ENCODE measurements at regions not wholly inside any gene's neighbourhood (a gene's known extent, or its start where the extent isn't known, plus 50 kb on each side); places are given as distances from the start of the nearest gene placed in this dataset.
"Not testable (repeated sequence)": the region's sequence is repeated elsewhere in the genome, so short reads cannot be mapped to it uniquely, and the experiment has no call there.

DNA sequence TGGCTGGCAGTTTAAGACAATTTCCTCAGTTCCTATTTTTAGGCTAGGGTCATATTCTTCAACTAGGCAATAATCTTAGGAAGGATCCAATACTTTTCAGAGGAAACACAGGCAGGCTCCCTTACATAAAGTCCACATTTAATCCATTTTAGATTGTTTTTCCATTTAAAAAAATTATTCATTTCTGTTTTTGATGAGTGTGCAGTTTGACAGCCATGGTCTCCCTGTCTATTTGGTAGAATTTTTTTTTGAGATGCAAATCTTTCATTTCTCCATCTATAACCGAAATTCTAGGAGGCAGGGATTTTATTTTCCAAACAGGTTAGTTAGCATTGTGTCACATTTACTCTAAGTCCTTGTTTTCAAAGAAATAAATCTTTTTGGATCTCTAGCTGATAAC lies 326.8 kb downstream of the PPP4R3C start:
- DNase-seq: no peak

DNA sequence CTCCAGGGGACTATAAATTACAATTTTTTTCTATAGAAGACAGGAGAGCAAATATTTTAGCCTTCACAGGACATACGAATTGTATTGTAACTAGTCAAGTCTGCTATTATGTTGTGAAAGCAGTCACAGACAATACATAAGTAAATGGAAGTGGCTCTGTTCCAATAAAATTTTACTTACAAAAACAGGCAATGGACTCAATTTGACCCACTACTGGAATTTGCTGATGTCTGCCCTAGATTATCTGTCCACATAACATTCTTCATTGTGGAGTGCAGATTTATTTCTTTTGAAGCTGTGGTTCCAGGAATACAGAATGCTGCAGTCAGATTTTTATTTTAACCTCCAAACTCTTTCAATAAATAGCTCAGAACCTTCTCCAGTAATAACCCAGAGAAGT lies 330.3 kb downstream of the PPP4R3C start:
- no peak for DNase-seq

DNA sequence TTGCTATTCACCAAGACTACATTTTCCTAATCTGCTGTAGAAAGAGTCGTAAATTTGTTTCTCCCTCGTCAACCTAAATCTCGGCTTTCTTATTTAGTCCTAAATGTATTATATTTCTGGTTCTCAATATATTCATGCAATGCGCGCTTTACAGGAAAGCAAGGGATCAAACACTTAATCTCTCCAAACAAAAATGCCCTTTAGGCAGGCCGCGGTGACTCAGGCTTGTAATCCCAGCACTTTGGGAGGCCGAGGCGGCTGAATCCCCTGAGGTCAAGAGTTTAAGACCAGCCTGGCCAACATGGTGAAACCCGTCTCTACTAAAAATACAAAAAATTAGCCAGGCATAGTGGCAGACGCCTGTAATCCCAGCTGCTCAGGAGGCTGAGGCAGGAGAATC lies 376.0 kb downstream of the PPP4R3C start:
- DNase-seq: not testable (repeated sequence)

DNA sequence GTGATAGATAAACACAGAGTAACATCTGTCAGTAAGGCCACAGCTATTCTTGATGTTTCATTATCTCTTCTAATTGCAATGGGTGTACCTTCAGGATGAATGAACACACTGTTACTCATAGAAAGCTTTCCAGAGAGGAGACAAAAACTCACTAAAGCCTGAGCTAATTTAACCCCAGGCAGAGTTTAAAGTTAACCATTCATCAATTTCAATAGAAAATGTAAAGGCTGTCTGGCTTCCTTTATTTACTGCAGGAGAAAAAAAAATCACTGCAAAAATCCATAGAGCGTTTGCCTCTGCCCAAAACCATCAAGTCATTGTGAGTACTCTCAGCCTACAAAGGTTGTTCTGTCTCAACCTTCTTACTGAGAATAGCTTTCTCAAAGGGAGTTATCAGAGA lies 376.9 kb downstream of the PPP4R3C start:
- DNase-seq: no peak

DNA sequence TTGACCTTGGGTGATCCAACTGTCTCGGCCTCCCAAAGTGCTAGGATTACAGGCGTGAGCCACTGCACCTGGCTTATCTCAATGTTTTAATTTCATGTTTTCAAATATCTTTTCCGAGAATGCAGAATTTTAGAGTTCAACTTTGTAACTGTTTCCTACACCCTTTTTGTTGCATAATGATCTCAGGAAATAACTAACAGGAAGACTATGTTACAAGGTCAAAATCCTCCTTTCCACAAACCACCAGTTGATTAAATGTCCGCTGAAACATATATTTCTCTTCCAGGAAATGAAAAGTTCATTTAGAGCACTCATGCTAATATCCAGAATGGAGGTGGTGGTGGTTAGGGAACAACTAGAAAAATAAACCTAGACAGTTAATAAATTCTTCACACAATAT lies 377.8 kb downstream of the PPP4R3C start:
- no peak for DNase-seq

DNA sequence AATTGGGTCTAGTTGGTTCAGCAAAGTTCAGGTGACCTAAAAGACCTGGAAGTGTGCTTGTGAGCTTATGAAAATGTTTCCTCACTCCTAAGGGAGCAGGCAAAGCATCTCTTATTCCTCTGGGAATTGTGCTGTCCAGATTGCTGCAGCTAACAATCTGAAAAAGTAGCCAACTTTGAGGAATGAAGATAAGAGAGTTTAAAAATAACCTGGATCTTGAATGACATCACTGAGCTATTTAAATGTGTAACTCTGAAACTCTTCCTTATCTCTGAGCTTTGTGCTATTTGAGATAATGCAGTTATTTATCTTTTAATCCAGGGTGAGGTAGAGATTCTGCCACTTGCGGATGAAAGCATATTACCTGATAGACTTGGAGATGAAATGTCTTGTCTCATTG lies 384.8 kb downstream of the PPP4R3C start:
- no peak for DNase-seq

DNA sequence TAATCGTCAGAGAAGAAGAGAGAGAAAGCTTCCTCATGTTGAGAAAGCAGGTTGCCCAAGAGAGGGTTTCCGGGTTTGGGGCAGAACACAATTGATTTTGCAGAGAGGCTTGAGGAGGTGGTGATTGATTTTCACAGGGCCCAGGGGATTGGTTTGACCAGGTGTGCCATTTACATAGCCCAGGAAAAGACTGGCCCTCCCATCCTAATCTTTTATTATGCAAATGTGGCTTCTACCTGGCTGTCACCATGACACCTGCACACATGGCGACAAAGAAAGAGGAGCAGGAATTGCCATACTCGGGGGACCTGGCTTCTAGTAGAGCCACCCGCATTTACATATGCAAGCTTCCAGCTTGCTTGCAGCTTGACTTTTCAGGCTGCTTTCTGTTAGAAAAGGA lies 405.3 kb downstream of the PPP4R3C start:
- no peak for DNase-seq

DNA sequence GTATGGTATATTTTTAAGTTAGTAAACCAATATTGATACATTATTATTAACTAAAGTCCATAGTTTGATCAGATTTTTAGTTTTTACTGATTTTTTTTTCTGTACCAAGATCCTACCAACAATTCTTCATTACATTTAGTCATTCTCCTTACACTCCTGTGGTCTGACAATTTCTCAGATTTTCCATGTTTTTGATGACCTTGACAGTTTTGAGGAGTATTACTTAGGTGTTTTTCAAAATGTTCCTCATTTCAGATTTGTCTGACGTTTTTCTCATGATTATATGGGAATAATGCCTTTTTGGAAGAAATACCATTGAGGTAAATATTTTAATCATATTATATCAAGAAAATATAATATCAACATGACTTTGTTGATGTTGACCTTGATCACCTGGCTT lies 423.8 kb downstream of the PPP4R3C start:
- no peak for DNase-seq

DNA sequence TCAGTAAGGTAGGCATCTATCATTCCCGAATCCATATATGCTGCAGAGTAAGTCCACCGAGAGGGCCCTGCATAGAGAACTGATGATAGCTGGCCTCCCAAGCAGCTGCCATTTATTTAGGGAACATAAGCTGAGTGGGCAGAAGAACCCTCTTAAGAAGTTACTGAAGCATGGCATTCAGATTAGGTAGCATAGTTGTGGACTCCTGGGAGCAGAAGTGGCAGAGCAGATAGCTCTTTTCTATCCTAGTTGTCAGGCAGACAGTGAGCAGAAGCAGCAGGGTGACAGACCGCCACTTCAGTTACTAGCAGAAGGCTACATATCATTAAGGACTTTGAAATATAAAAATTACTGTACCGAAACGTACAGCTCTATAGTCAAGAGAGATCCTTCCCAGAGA lies 454.7 kb downstream of the PPP4R3C start:
- no peak for DNase-seq

DNA sequence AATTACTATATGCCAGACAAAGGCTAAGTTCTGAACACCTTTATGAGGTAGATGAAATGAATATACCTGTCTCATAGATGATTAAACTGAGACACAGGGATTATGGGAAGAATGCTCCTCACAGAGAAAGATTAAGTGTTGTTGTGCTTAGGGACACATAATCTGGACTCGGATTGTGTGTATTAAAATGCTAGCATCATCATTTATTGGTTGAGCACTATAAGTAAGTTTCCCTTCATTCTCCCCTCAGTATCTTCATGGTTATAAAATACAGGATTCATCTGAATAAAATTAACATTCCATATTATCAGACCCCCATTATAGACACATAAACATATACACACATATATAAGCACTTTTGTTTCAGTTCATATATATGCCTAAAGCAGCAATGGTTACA lies 463.5 kb downstream of the PPP4R3C start:
- DNase-seq: no peak

DNA sequence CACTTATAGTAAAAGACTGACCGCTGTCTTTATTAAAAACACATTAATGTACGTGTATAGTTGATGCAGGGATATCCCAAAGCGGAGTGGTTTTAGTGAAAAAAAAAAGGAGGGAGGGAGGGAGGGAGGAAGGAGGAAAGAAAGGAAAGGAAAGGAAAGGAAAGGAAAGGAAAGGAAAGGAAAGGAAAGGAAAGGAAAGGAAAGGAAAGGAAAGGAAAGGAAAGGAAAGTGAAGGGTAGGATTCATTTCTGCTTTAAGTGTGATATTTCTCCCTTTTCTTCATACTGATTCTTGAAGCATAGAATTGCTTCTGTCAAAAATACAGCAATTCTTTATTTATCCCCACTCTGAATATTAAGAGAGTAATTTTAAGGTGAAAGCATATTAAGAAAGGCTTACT lies 504.9 kb downstream of the PPP4R3C start:
- no peak for DNase-seq

DNA sequence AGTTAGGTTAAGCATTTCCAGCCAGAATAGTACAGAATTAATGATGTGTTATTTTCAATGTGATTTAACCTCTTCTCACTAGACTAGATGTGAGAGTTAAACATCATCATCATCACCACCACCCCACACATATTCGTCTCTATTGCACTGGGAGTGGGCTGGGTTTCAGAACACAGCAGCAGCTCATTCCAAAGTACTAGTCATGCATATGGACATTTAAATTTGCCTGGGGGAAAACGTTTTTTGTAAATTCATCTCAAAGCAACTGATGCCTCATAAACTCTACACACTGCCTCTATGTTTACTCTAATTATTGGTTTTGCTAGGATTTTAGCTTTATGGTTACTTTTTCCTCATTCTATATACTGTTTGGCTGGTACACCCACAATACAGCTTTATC lies 509.1 kb downstream of the PPP4R3C start:
- no peak for DNase-seq

DNA sequence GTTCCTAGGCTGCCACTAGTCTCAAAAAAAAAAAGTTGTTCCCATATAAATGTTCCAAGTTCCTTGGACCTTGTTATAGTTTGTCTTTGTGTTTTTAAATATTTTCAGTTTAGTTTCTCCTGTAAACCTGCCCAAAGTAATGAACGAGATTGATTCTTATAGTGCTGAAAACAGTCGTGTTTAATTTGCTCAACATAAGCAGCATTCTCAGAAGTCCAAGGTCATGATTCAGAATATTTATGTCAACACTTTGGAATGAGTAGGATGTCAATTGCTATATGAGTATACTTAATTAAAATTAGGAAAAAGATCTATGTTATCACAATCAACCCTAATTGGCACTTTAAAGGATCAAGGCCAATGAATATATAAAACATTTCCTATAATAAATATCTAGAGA lies 510.9 kb downstream of the PPP4R3C start:
- no peak for DNase-seq

DNA sequence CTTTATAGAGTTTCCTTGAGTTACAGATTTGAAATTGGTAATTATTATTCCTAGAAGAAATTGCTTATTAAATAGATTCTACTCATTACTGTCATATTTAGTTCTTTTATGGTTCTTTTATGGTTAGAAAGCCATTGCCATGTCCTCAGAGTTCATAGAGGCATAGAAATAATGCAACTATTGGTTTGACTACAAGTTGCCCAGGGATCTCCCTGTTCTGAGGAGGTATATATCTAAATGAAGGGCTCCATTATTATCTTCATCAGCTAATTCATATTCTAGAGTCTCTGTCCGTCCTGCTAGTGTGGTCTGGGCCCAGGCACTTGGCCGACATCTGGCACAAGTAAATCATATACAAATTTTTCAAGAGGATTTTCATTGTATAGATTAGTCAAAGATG lies 535.7 kb downstream of the PPP4R3C start:
- DNase-seq: no peak

DNA sequence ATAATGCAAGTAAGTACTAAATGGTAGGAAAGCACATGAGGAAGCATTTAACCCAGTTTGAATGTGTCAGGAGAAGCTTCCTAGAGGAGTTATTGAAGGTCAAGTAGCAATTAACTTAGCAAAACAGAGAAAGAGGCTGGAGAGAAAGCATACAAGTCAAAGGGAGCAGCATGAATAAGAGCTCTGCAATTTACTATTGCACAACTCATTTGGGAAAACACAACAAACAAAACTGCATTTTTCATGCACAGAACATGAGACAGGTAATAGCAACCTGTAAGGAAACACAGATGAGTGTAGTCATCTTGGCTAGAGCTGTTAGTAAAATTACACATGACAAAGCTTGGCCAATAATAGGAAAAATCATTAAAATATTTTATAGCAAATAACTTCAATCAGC lies 538.1 kb downstream of the PPP4R3C start:
- no peak for DNase-seq

DNA sequence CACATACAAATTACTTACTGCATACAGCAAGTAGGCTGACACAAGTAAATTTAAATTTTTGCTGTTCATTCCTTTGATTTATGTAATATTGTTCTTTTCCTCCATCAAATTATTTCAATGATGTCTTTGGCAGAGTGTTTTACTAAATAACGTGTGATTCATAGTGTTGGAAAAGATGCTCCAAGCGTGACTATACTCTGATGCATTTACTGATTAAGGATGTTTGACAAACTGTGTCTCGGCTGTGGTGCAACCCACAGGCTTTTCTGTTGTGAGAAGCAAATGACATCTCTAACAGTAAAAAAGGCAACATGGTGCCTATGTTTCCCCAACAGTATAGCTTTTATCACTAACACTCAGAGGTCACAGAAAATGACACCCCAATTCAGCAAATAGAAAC lies 540.9 kb downstream of the PPP4R3C start:
- DNase-seq: no peak

DNA sequence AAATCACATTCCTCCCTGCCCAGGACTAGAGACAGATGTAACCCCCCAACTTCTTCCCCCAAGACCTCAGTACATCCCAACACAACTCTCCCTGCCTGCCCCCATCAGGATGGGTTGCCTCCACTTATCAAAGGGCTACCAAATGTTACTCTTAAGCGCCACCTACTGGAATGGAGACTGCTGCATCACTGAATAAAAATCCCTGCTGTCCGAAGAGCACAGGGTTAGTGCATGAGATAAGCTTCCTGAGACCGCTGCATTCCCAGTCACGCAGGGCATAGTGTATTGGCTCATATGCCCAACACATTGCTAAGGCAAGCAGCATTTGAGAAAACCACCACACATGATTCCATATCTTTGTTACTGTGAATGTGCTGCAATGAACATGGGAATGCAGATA lies 544.5 kb downstream of the PPP4R3C start:
- no peak for DNase-seq

DNA sequence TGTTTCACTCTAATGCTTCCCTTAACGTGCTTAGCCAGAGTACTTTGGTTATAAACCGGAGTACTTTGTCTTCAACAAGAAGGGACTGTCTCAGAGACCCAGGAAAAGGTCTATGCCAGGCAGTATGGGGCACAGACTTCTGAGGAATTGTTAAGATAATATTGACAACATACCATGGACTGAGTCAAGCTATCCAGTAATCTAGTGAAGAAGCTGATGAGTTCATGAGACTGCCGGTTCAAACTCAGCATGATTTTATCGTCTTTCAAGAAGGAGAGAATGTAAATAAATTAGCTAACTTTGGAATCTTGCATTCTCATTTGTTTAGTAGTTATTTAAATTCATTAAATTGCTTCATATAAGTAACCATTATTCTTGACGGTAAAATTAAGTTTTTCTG lies 546.1 kb downstream of the PPP4R3C start:
- DNase-seq: no peak

DNA sequence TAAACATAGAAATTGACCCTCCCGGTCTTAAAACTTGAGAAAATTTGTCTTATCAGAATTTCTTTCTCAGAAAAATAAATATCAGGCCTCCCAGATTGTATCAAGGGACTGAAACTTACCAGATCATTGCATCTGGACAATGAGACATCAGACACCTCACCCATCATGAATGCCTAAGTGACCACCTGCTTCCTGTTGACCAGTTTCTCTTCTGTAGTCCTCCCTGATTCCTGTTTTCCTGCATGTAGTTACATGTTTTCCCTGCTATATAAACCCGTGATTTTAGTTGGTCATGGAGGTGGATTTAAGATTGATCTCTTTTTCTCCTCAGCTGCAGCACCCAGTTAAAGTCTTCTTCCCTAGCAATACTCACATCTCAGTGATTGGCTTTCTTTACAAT lies 548.1 kb downstream of the PPP4R3C start:
- DNase-seq: no peak

DNA sequence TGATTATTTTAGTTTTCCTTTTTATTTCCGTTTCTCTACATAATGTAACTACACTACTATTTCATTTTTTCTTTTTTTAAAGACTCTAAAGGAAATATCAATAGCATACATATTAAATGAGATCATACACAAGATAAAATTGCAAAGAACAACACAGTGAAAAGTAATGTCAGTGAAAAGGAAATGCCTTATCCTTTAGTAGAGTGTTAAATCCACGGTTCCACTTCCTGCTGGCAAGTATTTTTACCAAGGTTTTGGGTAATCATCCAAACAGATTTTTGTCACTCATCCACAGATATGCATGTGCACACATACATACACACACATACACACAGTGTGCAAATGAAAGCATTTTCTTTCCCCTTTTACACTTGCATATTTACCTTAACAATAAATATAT lies 548.9 kb downstream of the PPP4R3C start:
- DNase-seq: no peak

DNA sequence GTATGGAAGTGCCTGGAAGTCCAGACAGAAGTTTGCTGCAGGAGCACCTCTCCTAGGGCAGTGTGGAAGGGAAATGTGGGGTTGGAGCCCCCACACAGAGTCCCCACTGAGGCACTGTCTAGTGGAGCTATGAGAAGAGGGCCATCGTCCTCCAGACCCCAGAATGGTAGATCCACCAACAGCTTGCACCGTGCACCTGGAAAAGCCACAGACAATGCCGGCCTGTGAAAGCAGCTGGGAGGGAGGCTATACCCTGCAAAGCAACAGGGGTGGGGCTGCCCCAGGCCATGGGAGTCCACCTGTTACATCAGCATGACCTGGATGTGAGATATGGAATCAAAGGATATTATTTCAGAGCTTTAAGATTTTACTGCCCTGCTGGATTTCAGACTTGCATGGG lies 551.4 kb downstream of the PPP4R3C start:
- not testable (repeated sequence) for DNase-seq

DNA sequence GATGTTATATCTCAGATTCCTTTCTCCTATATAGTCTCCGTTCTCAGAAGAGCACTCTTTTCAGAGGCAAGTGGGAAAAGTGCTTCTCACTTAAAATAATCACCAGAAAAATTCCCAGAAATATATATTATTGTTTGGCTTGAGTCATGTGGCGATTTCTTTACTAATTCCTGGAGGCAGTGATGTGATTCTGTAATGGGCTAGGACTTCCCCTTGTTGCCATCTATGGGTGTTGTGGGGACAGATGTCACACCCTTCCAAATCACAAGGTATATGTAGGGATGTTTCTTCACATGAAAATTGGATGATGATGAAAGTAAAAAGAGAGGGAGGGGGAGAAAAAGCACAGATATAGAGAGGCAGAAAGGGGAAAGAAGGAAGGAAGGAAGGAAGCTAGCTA lies 553.4 kb downstream of the PPP4R3C start:
- no peak for DNase-seq

DNA sequence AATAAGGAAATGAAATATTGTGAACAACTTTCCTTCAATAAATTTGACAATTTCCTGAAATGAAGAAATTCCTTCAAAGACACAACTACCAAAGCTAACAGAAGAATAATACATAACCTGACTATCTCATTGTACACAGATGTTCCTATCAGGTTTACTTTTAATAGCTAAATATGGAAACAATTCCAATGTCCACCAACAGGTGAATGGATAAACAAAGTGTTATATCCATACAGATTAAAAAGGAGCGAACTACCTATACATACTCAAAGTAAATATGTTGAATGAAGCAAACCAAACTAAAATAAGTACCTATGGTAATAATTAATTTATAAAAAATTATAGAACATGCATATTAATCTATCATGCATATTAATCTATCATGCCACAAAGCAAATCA lies 554.9 kb downstream of the PPP4R3C start:
- no peak for DNase-seq

DNA sequence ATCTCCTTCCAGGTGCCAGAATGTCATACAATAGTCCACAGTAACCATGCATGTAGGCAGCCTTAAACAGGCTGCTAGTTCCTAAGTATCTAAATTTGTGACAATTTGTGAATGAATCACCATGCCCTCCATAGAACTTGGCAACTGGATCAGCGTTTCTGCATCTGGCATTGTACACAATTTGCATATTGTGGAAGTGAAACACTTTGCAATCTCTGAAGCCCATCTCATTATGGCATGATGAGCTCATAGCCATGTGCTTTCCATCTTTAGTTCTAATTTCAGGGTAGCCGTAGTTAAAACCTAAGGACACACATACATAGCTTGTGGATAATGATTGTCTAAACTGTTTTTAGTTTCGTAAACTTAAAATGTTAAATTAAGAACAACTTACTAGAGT lies 573.6 kb downstream of the PPP4R3C start:
- DNase-seq: no peak

DNA sequence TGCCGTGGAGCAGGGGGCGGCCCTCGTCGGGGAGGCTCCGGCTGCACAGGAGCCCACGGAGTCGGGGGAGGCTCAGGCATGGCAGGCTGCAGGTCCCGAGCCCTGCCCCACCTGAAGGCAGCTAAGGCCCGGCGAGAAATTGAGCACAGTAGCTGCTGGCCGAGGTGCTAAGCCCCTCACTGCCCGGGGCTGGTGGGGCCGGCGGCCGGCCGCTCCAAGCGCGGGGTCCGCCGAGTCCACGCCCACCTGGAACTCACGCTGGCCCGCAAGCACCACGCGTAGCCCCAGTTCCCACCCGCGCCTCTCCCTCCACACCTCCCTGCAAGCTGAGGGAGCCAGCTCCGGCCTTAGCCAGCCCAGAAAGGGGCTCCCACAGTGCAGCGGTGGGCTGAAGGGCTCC lies 589.4 kb downstream of the PPP4R3C start:
- DNase-seq: no peak

DNA sequence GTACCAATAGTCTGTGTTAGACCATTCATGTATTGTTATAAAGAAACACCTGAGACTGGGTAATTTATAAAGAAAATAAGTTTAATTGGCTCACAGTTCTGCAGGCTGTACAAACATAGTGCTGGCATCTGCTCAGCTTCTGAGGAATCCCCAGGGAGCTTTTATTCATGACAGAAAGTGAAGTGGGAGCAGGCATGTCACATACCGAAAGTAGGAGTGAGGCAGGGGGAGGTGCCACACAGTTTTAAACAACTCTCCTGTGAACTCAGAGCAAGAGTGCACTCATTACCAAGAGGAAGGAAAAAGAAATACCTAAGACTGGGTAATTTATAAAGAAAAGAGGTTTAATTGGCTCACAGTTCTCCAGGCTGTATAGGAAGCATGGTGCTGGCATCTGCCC lies 591.2 kb downstream of the PPP4R3C start:
- no peak for DNase-seq
